GM21381 (cell line): ENCODE measurements at regions not wholly inside any gene's neighbourhood (a gene's known extent, or its start where the extent isn't known, plus 50 kb on each side); places are given as distances from the start of the nearest gene placed in this dataset.
"Not testable (repeated sequence)": the region's sequence is repeated elsewhere in the genome, so short reads cannot be mapped to it uniquely, and the experiment has no call there.

ENCODE experiments used
- ATAC-seq: cut with Tn5 transposase; IDR thresholded peaks from one replicate; pipeline ENCODE4 v1.9.1; 2021; ENCODE audit warnings: mild to moderate bottlenecking, moderate library complexity; ENCODE audit not compliant: unreplicated experiment

DNA sequence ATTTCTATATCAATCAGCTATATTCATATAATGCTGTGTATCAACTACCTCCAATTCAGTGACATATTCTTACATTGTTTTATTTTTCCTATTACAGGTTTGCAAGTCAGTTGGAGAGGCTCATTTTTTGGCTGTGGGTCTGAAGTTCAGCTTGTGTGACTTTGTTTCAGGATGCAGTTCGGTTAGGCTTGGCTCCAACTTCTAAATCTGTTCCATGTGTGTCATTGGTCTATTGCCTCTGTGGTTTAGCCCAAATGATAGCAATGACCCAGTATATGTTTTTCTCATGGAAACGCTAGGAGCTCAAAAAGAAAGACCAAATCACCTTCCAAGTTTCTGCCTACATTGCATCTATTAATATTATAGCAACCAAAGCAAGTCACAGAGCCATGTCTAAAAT, 848.6 kb upstream of the LRFN5 start:
- ATAC-seq: no peak

DNA sequence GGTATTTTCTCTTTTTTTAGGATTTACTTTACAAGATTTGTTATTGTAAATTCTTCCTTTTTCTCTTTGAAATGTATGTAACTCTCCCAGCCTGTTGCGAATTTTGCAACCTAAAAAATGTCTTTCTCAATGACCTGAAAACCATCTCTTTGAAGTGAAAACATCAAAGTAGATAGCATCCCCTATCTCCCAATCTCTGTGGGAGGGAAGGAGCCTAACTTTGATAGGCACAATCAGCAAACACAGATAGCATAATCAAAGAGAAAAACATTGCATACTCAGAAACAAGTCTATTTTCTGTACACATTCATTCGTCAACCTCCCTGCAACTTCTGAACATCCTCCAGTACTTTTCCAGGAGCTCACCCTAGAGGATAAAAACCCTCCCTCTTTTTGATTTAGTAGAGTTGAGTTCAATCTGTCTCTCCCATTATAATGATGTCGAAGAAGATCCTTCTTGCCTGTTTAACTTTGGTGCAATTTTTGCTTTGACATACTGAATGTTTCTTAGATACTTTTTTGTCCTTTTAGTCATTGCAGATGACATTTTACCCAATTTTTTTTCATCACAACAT, 849.2 kb upstream of the LRFN5 start:
- ATAC-seq: no peak

DNA sequence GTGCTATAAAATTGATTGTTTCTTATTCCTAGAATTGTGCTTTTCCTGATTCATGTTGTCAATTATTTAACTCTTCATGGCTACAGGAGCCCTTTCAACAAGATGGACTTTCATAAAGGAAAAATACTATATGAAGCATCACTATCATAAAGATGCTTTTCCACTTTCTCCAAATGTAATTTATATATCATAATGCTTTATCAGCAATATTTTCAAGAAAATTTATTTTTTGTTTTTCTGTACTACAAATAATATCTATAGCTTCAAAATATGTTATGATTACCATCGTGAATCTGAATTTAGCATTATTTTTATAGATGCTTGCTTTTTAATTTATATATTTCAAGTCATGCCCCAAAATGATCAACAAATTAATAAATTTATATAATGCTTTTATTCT, 873.5 kb upstream of the LRFN5 start:
- ATAC-seq: no peak

DNA sequence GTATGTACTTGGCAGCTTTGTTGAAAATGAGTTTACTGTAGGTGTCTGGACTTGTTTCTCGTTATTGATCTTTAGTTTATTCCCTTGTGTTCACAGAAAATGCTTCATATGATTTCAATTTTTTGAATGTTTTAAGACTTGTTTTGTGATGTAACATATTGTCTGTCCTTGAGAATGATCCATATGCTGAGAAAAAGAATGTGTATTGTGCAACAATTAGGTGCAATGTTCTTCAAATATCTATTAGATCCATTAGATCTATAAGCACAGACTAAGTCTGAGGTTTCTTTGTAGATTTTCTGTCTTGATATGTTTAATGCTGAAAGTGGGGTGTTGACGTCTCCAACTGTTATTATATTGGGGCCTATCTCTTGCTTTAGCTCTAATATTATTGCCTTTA, 879.6 kb upstream of the LRFN5 start:
- no peak for ATAC-seq

DNA sequence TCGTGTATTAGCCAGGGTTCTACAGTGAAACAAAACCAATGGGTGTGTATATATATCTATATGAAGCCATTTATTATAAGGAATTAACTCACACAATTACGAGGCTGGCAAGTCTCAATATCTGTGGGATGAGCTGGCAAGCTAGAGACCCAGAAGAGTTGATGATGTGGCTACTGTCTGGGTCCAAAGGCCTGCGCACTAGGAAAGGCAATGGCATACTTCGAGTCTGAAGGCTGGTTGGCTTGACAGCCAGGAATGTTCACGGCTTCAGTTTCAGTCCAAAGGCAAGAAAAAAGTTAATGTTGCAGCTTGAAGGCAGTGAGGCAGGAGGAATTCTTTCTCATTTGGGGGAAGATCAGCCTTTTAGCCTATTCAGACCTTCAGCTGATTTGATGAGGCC, 893.3 kb upstream of the LRFN5 start:
- ATAC-seq: no peak

DNA sequence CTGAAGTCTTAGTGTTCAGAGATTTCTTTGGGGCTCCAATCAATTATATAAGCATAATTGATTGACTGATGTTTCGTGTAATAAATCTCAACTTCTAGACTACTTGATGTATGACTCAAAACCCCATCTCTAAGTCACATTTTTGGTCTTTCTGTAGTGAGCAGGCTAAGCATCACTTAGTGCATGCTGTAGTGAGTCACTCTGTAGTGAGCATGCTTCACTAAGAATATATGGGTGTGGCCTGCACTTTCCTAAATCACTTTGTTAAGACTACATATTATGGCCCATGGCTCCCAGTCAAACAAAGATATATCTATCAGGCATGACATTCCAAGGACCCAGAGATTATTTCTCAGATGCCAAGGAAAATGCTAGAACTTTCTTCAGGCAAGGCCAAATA, 909.4 kb upstream of the LRFN5 start:
- no peak for ATAC-seq

DNA sequence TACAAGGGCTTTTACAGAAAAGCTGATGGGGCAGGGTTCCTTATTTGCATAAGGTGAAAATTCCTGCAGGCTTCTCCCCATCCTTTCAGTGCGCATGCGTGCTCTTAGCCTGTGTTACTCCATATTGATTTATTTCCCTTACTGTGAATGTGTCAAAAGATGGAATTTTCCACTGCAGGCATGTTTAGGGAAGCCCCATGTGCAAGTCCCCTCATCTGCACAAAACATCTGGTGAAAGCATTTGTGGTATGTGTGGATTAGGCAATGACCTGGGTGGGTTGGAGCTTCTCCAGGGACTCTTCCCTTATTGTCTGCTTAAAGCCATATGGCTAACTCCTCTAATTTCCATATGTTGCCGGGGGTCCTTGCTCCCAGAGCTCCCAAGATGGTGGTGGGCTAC, 912.7 kb upstream of the LRFN5 start:
- no peak for ATAC-seq

DNA sequence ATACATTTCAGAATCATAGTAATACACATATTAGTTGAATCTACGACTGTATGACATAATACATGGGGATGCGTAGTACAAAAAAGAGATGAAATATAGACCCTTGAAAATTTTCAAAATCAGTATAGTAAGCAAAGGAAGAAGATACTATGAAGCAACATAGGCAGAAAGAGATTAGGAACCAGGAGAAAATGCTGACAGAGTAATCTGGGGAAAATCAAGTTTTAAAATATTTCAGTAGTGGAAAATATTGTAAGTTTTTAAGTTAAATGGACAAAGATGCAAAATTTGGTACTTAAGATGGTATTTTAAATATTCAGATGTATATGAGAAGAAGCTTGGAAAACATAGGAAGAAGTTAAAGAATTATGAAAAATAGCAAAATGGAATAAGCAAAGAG, 915.6 kb upstream of the LRFN5 start:
- ATAC-seq: no peak

DNA sequence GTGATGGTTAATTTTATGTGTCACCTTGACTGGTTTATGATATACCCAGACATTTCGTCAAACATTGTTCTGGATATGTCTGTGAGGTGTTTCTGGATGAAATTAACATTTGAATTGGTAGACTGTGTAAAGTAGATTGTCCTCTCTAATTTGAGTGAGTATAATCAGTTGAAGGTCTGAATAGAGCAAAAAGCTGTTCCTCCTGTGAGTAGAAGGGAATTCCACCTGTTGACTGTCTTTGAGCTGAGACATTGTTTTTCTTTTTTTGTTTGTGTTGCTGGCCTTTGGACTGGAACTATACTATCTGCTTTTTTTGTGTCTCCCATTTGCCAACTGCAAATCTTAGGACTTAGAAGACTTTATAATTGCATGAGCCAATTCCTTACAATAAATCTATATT, 920.9 kb upstream of the LRFN5 start:
- ATAC-seq: no peak

DNA sequence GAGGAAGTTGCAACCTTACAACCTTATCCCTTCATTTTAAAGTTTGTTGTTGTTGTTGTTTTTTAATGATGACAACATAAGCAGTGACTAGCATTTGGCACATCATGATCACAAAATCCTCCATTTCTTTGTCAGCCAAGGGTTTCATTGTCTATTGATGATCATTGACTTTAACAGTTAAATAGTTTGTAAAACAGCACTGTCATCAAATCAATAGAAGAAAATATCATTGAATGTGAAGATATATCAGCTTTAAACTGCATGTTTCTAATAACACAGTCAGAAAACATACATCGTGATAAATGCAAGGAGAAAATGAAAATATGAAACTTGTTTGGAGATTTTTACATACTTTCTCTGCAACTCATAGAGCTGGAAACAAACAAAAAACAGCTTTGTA, 922.3 kb upstream of the LRFN5 start:
- no peak for ATAC-seq

DNA sequence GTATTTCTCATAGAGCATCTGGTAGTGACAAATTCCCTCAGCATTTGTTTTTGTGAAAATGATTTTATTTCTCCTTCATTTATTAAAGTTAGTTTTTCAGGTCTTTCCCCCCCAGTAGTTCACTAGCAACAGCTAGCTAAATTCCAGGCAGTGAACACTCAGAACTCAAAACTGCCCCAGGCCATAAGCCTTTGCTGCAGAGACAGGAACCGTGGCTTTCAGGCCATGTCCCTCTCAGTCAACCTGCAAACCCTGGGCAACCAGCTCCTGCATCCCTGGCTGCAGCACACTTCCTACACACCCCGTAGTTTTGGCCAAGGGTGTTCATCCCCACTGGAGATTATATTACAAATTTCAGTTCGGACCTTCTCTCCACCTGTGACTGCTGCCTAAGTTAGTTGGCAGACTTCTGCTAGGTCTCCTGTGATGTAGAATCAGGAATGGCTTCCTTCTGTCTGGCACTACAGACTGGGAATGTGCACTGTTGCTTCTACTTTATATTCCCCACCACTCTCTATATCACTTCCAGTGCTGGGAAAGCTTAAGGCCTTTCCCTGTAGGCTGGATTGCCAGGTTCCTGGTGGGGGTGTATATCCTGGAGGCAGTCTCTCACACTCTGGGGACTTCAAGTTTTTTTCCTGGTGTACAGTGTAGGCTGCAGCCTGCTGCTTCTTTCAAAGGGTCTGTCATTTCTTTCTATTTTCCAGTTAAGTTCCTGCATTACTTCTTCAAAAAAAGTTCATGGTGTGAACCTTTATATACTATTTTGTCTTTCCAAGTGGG, 924.4 kb upstream of the LRFN5 start:
- no peak for ATAC-seq

DNA sequence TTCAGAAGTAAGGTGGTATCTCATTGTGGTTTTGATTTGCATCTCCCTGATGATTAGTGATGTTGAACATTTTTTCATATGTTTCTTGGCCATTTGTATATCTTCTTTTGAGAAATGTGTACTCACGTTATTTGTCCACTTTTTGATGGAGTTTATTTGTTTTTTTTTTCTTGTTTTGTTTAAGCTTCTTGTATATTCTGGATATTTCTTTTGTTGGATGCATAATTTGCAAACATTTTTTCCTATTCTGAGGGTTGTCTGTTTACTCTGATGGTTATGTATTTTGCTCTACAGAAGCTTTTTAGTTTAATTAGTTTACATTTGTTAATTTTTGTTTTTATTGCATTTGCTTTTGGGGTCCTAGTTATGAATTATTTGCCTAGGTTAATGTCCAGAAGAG, 927.4 kb upstream of the LRFN5 start:
- ATAC-seq: no peak

DNA sequence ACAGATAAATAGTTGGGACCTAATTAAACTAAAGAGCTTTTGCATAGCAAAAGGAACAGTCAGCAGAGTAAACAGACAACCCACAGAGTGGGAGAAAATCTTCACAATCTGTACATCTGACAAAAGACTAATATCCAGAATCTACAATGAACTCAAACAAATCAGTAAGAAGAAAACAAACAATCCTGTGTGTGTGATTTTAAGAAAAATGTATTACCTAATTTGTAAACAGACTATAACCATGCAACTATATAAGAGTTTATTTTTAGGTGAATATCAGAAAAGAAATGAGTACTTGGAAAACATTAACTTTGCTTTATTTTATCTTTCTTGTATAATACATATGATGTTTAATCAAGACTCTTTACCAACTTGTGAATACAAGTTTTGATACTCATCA, 929.5 kb upstream of the LRFN5 start:
- ATAC-seq: not testable (repeated sequence)

DNA sequence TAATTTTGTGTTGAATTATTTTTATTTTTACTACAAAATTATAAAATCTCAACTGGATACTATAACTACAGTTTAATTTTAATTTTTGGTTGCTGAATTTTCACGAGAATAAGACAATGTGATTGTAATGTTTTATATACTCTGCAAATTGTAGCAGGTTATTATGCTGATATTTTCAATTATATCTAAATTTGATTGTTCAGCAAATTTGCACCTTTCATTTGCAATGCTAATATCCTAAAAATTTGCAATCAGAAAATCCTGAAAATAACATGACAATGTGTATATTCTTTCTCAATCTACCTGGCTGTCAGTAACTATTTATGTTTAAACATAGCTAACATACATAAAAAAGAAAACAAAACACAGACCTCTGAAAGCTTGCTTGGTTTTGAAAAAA, 932.2 kb upstream of the LRFN5 start:
- no peak for ATAC-seq

DNA sequence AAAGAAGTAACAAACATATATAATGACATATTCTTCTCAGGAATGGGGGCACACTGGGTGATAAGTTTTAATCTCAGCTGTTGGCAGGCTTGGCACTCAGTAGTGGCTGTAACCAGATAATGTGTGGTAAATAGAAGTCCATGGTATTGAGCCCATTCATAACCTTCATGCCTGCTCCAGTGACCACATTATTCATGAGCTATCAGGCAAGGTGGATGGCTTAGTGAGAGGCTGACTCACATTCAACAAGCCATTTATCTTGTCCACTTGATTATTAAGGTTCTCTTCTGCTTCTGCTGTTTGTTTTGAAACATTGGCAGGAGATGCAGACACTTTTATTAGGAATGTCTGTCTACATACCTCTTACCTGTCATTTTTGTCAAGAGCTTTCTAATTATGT, 950.4 kb upstream of the LRFN5 start:
- ATAC-seq: no peak

DNA sequence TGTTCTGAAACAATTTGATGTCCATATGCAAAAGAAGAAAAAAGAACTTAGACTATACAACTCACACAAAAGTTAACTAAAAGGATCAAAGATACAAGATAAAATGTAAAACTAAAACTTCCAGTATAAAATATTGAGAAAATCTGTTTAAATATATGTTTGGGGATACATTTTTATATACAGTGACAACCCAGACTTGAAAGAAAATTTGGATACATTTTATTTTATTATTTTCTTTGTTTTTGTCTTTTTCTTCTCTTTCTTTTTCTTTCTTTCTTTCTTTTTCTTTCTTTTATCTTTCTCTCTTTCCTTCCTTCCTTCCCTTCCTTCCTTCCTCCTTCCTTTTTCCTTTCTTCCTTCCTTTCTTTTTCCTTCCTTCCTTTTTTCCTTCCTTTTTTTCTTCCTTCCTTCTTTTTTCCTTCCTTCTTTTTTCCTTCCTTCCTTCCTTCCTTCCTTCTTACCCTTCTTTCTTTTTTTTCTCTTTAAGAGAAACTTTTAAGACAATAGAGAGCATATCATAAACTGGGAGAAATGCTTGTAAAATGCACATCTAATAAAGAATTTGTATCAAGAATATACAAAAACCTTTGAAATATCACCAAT, 954.5 kb upstream of the LRFN5 start:
- no peak for ATAC-seq

DNA sequence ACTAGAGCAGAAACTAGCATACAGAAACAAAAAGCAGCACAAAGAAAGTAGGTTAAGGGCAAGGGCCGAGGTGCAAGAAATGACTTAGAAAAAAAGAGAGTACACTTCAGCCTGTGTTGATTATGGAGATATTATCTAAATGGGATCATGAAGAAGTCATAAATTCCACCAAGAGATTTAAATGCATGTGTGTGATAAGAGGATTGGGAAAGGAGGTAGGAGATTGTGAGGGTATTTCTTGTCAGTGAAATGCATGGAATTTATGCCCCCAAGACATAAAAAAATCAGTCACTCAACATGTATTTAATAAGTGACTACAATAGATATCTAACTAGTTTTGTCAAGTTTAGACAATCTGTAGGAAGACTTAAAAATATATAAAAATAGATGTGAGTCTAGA, 976.2 kb upstream of the LRFN5 start:
- ATAC-seq: no peak

DNA sequence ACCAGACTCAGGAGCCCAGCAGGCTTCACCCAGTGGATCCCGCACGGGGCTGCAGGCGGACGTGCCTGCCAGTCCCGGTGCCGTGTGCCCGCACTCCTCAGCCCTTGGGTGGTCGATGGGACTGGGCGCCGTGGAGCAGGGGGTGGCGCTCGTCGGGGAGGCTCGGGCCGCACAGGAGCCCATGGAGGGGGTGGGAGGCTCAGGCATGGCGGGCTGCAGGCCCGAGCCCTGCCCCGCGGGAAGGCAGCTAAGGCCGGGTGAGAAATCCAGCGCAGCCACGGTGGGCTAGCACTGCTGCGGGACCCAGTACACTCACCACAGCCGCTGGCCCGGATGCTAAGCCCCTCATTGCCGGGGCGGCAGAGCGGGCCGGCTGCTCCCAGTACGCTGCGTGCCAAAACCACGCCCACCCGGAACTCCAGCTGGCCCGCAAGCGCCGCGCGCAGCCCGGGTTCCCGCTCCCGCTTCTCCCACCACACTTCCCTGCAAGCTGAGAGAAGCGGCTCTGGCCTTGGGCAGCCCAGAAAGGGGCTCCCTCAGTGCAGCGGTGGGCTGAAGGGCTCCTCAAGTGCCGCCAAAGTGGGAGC, 977.0 kb upstream of the LRFN5 start:
- ATAC-seq: not testable (repeated sequence)

DNA sequence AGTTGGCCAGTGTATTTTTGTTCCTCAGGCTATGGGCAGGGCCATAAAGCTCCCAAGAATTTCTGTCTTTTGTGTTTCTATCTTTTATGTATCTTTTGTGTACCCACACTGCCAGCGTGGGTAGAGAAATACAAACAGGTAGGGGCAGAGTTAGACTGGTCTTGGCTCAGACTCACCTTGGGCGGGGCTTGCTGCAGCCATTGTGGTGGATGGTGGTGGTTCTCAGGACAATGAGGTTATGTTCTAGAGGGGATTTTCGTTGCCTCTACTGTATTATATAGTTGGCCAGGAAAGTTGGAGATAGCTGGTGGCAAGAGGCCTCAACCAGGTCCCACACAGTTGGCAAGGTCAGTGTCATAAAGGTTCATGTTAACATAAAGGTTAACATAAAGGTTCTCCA, 977.5 kb upstream of the LRFN5 start:
- no peak for ATAC-seq

DNA sequence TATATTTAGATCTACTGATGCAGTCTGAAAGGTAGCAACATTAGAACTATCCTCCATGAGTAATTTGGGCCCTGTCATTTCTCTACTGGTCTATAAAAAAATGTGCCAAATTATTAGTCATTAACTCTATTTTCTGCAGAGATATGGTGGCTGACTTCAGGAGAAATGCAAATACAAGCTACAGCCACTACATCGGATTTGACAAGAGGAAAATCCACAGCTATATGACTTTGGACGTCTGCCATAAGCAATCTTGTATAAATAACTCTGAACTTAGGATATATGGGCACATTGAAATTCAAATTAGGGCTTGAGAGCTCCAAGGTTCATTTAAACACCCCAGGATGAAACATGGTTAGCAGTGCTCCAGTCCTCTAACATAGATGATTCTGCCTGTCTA, 983.0 kb upstream of the LRFN5 start:
- no peak for ATAC-seq

DNA sequence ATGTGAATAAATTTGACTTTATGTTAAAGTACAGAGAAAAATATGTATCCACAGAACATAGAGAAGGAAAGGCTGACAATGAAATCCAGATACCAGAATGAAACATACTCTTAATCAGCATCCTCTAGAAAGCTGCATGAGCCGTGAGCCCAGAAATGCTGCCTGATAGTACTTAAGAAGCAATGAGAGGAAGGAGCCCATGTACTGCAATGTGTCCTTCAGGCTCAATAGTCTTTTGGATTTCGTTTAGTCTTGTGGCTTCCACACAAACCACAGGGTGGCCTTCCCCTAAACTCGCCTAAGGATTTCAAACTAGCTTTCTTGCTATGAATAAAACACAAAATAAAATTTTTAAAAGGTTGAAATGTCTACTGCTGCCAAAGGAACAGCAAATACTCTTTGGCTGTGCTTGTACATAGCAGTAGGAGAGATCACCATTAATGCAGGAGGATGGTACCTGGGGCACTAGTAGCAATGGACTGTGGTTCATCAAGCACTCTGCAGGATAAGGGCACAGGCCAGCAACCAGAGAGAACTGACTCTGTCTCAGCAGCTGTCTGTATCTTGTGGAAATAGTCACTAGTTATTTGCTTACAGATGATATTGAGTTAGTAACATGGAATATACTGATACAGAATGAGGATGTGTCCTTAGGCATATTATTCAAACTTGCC, 988.3 kb upstream of the LRFN5 start:
- no peak for ATAC-seq

DNA sequence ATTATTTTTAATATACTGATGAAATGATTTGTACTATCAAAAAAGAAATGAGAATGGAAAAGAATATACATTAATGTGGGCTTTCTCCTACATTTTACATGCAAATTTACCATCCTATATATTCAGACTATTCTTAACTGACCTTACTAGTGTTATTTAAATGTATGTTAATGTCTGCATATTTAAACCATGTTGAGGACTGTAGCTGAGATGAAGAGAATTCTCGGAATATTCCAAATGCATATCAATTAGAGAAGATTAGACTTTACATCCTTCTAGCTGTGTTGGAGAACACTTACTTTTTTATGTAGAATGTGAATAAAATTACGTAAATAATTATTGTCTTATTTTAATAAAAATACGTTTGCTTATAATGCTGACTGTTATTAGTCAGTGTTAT, 990.1 kb upstream of the LRFN5 start:
- ATAC-seq: no peak
